ENCODE measurements at regions not wholly inside any gene's neighbourhood (a gene's known extent, or its start where the extent isn't known, plus 50 kb on each side); places are given as distances from the start of the nearest gene placed in this dataset.
"Not testable (repeated sequence)": the region's sequence is repeated elsewhere in the genome, so short reads cannot be mapped to it uniquely, and the experiment has no call there.

DNA sequence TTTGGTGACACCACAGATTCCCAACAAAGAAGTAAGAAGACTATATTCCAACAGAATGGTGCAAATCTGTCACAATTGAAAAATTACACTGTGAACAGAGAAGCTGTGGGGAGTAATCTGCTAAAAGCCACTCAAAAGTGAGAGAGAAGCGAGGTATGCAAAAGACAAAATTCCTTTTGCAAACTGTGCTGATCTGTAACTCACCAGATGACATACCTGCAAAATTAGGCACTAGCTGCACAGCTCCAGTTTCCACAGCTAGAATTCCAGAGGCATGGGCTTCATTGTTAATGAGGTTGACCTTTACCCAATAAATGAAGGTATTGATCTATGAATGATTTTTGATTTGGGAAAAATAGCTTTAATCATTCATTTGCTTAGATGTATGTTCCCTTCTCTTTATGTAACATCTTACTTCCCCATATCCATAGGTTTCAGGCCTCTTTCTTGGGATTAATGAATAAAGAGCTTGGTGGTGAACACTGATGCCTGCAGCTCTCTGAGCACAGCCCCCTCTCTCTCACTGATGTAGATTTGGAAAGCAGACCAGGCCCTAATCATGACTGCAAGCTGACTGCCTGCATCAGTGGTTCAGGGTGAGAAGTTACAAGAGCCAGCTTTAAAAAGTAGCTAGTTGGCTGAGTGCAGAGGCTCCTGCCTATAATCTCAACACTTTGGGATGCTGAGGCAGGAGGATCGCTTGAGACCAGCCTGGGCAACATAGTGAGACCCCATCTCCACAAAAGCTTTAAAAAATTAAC, 85.2 kb downstream of the LACC1 start:
- DNase-seq (ENCODE audit: low read depth in 2 of 2) = no peak
- TF ChIP-seq, protein P1, sequence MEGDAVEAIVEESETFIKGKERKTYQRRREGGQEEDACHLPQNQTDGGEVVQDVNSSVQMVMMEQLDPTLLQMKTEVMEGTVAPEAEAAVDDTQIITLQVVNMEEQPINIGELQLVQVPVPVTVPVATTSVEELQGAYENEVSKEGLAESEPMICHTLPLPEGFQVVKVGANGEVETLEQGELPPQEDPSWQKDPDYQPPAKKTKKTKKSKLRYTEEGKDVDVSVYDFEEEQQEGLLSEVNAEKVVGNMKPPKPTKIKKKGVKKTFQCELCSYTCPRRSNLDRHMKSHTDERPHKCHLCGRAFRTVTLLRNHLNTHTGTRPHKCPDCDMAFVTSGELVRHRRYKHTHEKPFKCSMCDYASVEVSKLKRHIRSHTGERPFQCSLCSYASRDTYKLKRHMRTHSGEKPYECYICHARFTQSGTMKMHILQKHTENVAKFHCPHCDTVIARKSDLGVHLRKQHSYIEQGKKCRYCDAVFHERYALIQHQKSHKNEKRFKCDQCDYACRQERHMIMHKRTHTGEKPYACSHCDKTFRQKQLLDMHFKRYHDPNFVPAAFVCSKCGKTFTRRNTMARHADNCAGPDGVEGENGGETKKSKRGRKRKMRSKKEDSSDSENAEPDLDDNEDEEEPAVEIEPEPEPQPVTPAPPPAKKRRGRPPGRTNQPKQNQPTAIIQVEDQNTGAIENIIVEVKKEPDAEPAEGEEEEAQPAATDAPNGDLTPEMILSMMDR (IDR thresholded peaks at IDR 0.05; ENCODE audit: low read depth, low read length) = no peak
- no peak overlapping the region for H3K4me3 ChIP-seq (replicated peaks in 1 of 2; ENCODE audit: low read depth in 2 of 2, low read length in 2 of 2)

DNA sequence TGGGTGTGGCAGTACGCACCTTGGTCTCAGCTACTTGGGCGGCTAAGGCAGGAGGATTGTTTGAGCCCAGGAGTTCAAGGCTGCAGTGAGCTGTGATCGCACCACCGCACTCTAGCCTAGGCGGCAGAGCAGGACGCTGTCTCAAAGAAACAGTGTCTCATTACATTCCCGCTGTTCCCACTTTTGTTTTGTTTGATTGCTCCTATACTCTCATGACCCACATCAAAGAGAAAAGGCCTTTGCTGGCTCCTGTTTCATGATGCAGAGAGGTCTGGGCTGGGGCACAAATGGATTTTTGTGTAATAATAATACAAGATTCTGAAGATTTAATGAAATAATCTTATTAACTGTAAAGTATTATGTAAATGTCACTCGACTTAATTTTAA, 85.7 kb downstream of the LACC1 start:
- TF ChIP-seq, protein P1 (IDR thresholded peaks at IDR 0.05; ENCODE audit: low read depth, low read length) = no peak
- H3K4me3 ChIP-seq (replicated peaks in 1 of 2; ENCODE audit: low read depth in 2 of 2, low read length in 2 of 2) = no peak overlapping the region
- no peak for DNase-seq (ENCODE audit: low read depth in 2 of 2)

DNA sequence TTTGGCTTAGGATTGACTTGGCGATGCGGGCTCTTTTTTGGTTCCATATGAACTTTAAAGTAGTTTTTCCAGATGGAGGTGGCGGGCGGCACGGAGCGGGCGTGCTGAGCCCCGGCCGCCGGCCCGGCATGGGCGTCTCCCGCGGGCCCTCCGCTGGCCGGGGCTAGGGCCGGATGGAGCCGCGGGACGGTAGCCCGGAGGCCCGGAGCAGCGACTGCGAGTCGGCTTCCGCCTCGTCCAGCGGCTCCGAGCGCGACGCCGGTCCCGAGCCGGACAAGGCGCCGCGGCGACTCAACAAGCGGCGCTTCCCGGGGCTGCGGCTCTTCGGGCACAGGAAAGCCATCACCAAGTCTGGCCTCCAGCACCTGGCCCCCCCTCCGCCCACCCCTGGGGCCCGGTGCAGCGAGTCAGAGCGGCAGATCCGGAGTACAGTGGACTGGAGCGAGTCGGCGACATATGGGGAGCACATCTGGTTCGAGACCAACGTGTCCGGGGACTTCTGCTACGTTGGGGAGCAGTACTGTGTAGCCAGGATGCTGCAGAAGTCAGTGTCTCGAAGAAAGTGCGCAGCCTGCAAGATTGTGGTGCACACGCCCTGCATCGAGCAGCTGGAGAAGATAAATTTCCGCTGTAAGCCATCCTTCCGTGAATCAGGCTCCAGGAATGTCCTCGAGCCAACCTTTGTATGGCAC, 88.7 kb downstream of the LACC1 start:
- DNase-seq (ENCODE audit: low read depth in 2 of 2); H3K4me3 ChIP-seq (replicated peaks in 1 of 2; ENCODE audit: low read depth in 2 of 2, low read length in 2 of 2): not testable (repeated sequence)

DNA sequence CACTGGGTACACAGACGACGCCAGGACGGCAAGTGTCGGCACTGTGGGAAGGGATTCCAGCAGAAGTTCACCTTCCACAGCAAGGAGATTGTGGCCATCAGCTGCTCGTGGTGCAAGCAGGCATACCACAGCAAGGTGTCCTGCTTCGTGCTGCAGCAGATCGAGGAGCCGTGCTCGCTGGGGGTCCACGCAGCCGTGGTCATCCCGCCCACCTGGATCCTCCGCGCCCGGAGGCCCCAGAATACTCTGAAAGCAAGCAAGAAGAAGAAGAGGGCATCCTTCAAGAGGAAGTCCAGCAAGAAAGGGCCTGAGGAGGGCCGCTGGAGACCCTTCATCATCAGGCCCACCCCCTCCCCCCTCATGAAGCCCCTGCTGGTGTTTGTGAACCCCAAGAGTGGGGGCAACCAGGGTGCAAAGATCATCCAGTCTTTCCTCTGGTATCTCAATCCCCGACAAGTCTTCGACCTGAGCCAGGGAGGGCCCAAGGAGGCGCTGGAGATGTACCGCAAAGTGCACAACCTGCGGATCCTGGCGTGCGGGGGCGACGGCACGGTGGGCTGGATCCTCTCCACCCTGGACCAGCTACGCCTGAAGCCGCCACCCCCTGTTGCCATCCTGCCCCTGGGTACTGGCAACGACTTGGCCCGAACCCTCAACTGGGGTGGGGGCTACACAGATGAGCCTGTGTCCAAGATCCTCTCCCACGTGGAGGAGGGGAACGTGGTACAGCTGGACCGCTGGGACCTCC, 89.4 kb downstream of the LACC1 start:
- H3K4me3 ChIP-seq (replicated peaks in 1 of 2; ENCODE audit: low read depth in 2 of 2, low read length in 2 of 2); DNase-seq (ENCODE audit: low read depth in 2 of 2): not testable (repeated sequence)

DNA sequence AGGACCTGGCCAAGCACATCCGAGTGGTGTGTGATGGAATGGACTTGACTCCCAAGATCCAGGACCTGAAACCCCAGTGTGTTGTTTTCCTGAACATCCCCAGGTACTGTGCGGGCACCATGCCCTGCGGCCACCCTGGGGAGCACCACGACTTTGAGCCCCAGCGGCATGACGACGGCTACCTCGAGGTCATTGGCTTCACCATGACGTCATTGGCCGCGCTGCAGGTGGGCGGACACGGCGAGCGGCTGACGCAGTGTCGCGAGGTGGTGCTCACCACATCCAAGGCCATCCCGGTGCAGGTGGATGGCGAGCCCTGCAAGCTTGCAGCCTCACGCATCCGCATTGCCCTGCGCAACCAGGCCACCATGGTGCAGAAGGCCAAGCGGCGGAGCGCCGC, 90.2 kb downstream of the LACC1 start:
- H3K4me3 ChIP-seq (replicated peaks in 1 of 2; ENCODE audit: low read depth in 2 of 2, low read length in 2 of 2); DNase-seq (ENCODE audit: low read depth in 2 of 2): not testable (repeated sequence)

DNA sequence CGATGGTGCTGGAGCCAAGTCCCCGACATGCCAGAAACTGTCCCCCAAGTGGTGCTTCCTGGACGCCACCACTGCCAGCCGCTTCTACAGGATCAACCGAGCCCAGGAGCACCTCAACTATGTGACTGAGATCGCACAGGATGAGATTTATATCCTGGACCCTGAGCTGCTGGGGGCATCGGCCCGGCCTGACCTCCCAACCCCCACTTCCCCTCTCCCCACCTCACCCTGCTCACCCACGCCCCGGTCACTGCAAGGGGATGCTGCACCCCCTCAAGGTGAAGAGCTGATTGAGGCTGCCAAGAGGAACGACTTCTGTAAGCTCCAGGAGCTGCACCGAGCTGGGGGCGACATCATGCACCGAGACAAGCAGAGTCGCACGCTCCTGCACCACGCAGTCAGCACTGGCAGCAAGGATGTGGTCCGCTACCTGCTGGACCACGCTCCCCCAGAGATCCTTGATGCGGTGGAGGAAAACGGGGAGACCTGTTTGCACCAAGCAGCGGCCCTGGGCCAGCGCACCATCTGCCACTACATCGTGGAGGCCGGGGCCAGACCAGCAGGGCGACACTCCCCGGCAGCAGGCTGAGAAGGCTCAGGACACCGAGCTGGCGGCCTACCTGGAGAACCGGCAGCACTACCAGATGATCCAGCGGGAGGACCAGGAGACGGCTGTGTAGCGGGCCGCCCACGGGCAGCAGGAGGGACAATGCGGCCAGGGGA, 91.0 kb downstream of the LACC1 start:
- DNase-seq (ENCODE audit: low read depth in 2 of 2); H3K4me3 ChIP-seq (replicated peaks in 1 of 2; ENCODE audit: low read depth in 2 of 2, low read length in 2 of 2): not testable (repeated sequence)

DNA sequence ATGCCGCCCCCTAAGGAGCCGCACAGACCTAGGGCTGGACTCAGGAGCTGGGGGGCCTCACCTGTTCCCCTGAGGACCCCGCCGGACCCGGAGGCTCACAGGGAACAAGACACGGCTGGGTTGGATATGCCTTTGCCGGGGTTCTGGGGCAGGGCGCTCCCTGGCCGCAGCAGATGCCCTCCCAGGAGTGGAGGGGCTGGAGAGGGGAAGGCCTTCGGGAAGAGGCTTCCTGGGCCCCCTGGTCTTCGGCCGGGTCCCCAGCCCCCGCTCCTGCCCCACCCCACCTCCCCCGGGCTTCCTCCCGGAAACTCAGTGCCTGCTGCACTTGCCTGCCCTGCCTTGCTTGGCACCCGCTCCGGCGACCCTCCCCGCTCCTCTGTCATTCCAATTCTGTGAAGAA, 91.6 kb downstream of the LACC1 start:
- H3K4me3 ChIP-seq (replicated peaks in 1 of 2; ENCODE audit: low read depth in 2 of 2, low read length in 2 of 2); DNase-seq (ENCODE audit: low read depth in 2 of 2): not testable (repeated sequence)

DNA sequence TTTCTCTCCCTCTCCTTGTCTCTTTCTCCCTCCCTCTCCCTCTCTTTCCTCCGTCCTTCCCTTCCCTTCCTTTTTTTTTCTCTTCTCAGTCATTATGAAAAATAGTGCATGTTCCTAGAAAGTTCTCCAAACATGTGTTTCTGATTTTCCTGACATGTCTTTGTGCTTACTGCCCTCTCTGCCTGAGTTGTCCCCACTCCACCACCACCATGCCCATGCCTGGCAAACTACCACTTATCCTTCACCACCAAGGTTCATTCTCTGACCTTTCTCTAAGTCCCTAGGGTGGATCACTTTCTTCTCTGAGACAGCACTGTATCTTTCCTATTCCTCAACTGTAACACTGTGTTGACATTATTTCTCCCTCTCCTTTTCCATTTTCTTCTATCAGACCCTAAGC, 98.2 kb downstream of the LACC1 start:
- H3K4me3 ChIP-seq (replicated peaks in 1 of 2; ENCODE audit: low read depth in 2 of 2, low read length in 2 of 2) = no peak overlapping the region
- DNase-seq (ENCODE audit: low read depth in 2 of 2) = no peak
- TF ChIP-seq, protein P1 (IDR thresholded peaks at IDR 0.05; ENCODE audit: low read depth, low read length) = no peak

DNA sequence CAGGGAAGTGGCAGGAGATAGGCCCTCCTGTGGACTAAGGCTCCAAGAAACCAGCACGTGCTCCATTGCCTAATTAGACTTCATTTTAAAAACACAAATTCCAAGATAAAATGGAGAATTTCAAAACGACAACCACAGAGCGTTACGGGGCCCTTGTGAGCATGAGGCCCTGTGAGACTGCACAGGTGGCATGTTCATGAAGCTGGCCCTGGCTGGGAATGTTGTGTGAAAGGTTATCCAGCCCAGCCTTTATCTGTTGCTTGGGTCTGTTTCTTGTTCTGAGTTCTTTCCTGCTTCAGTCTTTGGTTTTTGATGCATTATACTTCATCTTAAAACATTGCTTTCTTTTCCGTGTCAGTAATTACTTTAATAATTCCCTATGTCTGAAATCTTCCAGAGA, 99.0 kb downstream of the LACC1 start:
- no peak for DNase-seq (ENCODE audit: low read depth in 2 of 2)
- TF ChIP-seq, protein P1 (IDR thresholded peaks at IDR 0.05; ENCODE audit: low read depth, low read length) = no peak
- H3K4me3 ChIP-seq (replicated peaks in 1 of 2; ENCODE audit: low read depth in 2 of 2, low read length in 2 of 2) = no peak overlapping the region

Measured in cardiac fibroblast (primary cell).